C4-2B (cell line): ENCODE measurements at regions not wholly inside any gene's neighbourhood (a gene's known extent, or its start where the extent isn't known, plus 50 kb on each side); places are given as distances from the start of the nearest gene placed in this dataset.

Experiments
- CTCF ChIP-seq: fragments of 450-650 bp; conservative IDR thresholded peaks from 2 replicates; pipeline ENCODE4 v1.5.1; 2017; ENCODE audit warnings: mild to moderate bottlenecking
- ZFX ChIP-seq: fragments of 450-650 bp; IDR thresholded peaks from 2 replicates; pipeline ENCODE4 v1.6.1; 2017

- TF ChIP-seq CTCF (peak; percentile 18), ZFX (no peak)
Measured at GRCh38 chr4:170623899-170624298, 534.1 kb upstream of the AADAT start.
